SU-DHL-6 (cell line): ENCODE measurements at regions not wholly inside any gene's neighbourhood (a gene's known extent, or its start where the extent isn't known, plus 50 kb on each side); places are given as distances from the start of the nearest gene placed in this dataset.

Experiments used
- H2AFZ ChIP-seq: fragments of 200-600 bp; sonication (generic); 2 replicates; pipeline ENCODE4 v1.6.1; 2014; ENCODE audit warnings: low read depth, mild to moderate bottlenecking, moderate library complexity, mixed read lengths, antibody characterized with exemption, low read length; ENCODE audit not compliant: severe bottlenecking
- H3F3A ChIP-seq: fragments of 200-600 bp; shearing (Covaris generic); 2 replicates; pipeline ENCODE4 v1.6.0; 2016; ENCODE audit warnings: antibody characterized with exemption, mild to moderate bottlenecking; ENCODE audit not compliant: insufficient read depth
- H3K27ac ChIP-seq: fragments of 200-600 bp; sonication (generic); 2 replicates; pipeline ENCODE4 v1.5.1; 2016; ENCODE audit warnings: low read depth, mild to moderate bottlenecking, low read length, moderate library complexity, mixed read lengths
- H3K27me3 ChIP-seq: fragments of 200-600 bp; sonication (generic), shearing (Covaris generic); 2 replicates; pipeline ENCODE4 v1.6.0; 2014; ENCODE audit warnings: mild to moderate bottlenecking, low read length
- H3K36me3 ChIP-seq: fragments of 200-600 bp; sonication (generic); 2 replicates; pipeline ENCODE4 v1.6.1; 2014; ENCODE audit warnings: mild to moderate bottlenecking, low read length, mixed read lengths
- H3K4me2 ChIP-seq: fragments of 300-600, 200-600 bp; shearing (Covaris generic), sonication (generic); 2 replicates; pipeline ENCODE4 v1.6.0; 2014; ENCODE audit warnings: low read length, low read depth, mild to moderate bottlenecking; ENCODE audit not compliant: poor library complexity, severe bottlenecking
- H3K4me3 ChIP-seq: fragments of 200-600 bp; sonication (generic); 2 replicates; pipeline ENCODE4 v1.5.1; 2014; ENCODE audit warnings: antibody characterized with exemption, low read length, mild to moderate bottlenecking, mixed read lengths; ENCODE audit not compliant: insufficient read depth, poor library complexity, severe bottlenecking
- H3K79me2 ChIP-seq: fragments of 200-600 bp; sonication (generic); 2 replicates; pipeline ENCODE4 v1.6.1; 2014; ENCODE audit warnings: mild to moderate bottlenecking, low read length, moderate library complexity; ENCODE audit not compliant: insufficient read depth
- H3K9ac ChIP-seq: fragments of 200-600 bp; sonication (generic); 2 replicates; pipeline ENCODE4 v1.7.0; 2014; ENCODE audit warnings: mild to moderate bottlenecking, low read length
- H3K9me2 ChIP-seq: fragments of 200-600 bp; sonication (generic); replicated peaks from 2 replicates; pipeline ENCODE4 v1.6.1; 2014; ENCODE audit warnings: low read length; ENCODE audit not compliant: insufficient read depth
- H3K9me3 ChIP-seq: fragments of 200-600 bp; sonication (generic); 2 replicates; pipeline ENCODE4 v1.6.1; 2014; ENCODE audit warnings: low read length, mixed read lengths; ENCODE audit not compliant: insufficient read depth
- H4K20me1 ChIP-seq: fragments of 200-600 bp; sonication (generic); 2 replicates; pipeline ENCODE4 v1.6.1; 2014; ENCODE audit warnings: low read depth, mild to moderate bottlenecking, antibody characterized with exemption, low read length, moderate library complexity, mixed read lengths
- EZH2phosphoT487 ChIP-seq: fragments of 200-600 bp; sonication (generic), shearing (Covaris generic); conservative IDR thresholded peaks from 2 replicates; pipeline ENCODE4 v1.6.1; 2018; ENCODE audit warnings: mild to moderate bottlenecking, antibody characterized with exemption, low read length, moderate library complexity, mixed read lengths
- TF ChIP-seq, protein P1 (sequence below): fragments of 200-600 bp; sonication (generic); IDR thresholded peaks from one replicate; pipeline ENCODE4 v1.5.1; 2017; ENCODE audit warnings: antibody characterized with exemption, mild to moderate bottlenecking, low read length, moderate library complexity; ENCODE audit not compliant: insufficient read depth, poor library complexity, severe bottlenecking

DNA sequence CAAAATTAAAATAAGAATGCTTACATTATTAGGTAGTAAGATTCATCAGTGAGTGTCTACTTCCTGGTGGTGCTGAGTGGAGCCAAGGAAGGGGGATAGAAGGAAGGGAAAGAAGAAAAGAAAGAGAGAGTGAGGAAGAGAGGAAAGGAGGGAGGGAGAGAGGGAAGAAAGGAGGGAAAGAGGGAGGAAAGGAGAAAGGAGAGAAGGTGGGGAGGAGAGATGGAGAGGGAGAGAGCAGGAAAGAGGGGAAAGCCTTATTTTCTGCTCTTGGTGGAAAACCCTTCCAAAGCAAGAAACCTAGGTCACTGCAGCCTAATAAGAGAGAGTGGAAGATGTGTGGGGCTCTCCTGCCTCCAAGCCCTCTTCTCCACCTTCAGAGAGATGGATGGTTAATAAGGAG lies 90.2 kb upstream of the EEF1E1 start:
- Histone ChIP-seq H3K79me2 (no peaks in the 10 kb centered on the region), H2AFZ (no peak overlapping the region), H3K36me3 (no peaks in the 10 kb centered on the region), H4K20me1 (no peaks in the 10 kb centered on the region), H3K9me3 (no peaks in the 10 kb centered on the region), H3K4me3 (no peak overlapping the region), H3K27ac (no peak overlapping the region), H3K4me2 (no peak overlapping the region), H3F3A (no peaks in the 10 kb centered on the region), H3K27me3 (no peaks in the 10 kb centered on the region), H3K9me2 (no peaks in the 10 kb centered on the region), H3K9ac (no peak overlapping the region)
- no peak for TF ChIP-seq EZH2phosphoT487
- TF ChIP-seq, protein P1, sequence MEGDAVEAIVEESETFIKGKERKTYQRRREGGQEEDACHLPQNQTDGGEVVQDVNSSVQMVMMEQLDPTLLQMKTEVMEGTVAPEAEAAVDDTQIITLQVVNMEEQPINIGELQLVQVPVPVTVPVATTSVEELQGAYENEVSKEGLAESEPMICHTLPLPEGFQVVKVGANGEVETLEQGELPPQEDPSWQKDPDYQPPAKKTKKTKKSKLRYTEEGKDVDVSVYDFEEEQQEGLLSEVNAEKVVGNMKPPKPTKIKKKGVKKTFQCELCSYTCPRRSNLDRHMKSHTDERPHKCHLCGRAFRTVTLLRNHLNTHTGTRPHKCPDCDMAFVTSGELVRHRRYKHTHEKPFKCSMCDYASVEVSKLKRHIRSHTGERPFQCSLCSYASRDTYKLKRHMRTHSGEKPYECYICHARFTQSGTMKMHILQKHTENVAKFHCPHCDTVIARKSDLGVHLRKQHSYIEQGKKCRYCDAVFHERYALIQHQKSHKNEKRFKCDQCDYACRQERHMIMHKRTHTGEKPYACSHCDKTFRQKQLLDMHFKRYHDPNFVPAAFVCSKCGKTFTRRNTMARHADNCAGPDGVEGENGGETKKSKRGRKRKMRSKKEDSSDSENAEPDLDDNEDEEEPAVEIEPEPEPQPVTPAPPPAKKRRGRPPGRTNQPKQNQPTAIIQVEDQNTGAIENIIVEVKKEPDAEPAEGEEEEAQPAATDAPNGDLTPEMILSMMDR = no peak

GRCh38 chr6:8192067-8192466 lies 89.7 kb upstream of the EEF1E1 start:
- Histone ChIP-seq H3K79me2 (no peaks in the 10 kb centered on the region), H4K20me1 (no peaks in the 10 kb centered on the region), H3K4me3 (no peak overlapping the region), H3K4me2 (no peak overlapping the region), H3K9me3 (no peaks in the 10 kb centered on the region), H3K9ac (no peak overlapping the region), H3F3A (no peaks in the 10 kb centered on the region), H3K27ac (no peak overlapping the region), H3K36me3 (no peaks in the 10 kb centered on the region), H3K9me2 (no peaks in the 10 kb centered on the region), H3K27me3 (no peaks in the 10 kb centered on the region), H2AFZ (no peak overlapping the region)
- TF ChIP-seq EZH2phosphoT487 = no peak

GRCh38 chr6:8191629-8192028 lies 89.3 kb upstream of the EEF1E1 start:
- Histone ChIP-seq H3K36me3 (no peaks in the 10 kb centered on the region), H3F3A (no peaks in the 10 kb centered on the region), H4K20me1 (no peaks in the 10 kb centered on the region), H3K9ac (no peak overlapping the region), H3K9me3 (no peaks in the 10 kb centered on the region), H3K9me2 (no peaks in the 10 kb centered on the region), H2AFZ (no peak overlapping the region), H3K4me3 (no peak overlapping the region), H3K4me2 (no peak overlapping the region), H3K79me2 (no peaks in the 10 kb centered on the region), H3K27ac (no peak overlapping the region), H3K27me3 (no peaks in the 10 kb centered on the region)
- TF ChIP-seq EZH2phosphoT487 = no peak
- TF ChIP-seq, protein P1 = no peak

GRCh38 chr6:8187209-8187608 lies 84.9 kb upstream of the EEF1E1 start:
- H2AFZ ChIP-seq = no peak overlapping the region
- TF ChIP-seq, protein P1 = no peak
- no peak for TF ChIP-seq EZH2phosphoT487
- no peak overlapping the region for H3K27ac ChIP-seq
- no peaks in the 10 kb centered on the region for H3K27me3 ChIP-seq
- no peak overlapping the region for H3K4me2 ChIP-seq
- H3F3A ChIP-seq = no peaks in the 10 kb centered on the region
- no peak overlapping the region for H3K9ac ChIP-seq
- no peaks in the 10 kb centered on the region for H3K36me3 ChIP-seq
- no peaks in the 10 kb centered on the region for H3K9me2 ChIP-seq
- H4K20me1 ChIP-seq = no peaks in the 10 kb centered on the region
- H3K79me2 ChIP-seq = no peaks in the 10 kb centered on the region
- no peaks in the 10 kb centered on the region for H3K9me3 ChIP-seq
- H3K4me3 ChIP-seq = no peak overlapping the region
